SIG-M5 treated with dmso at 0.1 percent for 504 hours (cell line): ENCODE measurements at regions not wholly inside any gene's neighbourhood (a gene's known extent, or its start where the extent isn't known, plus 50 kb on each side); places are given as distances from the start of the nearest gene placed in this dataset.
A peak's percentile ranks its signal among the peaks of the same experiment; 100 is the strongest.

Experiments used
- DNase-seq: peaks from one replicate; lab custom pipeline; 2025; ENCODE audit not compliant: unreplicated experiment; lab: John Stamatoyannopoulos, UW

- no peak for DNase-seq
Observed at GRCh38 chr4:137333031-137333430, 199.3 kb downstream of the PCDH18 start.

DNA sequence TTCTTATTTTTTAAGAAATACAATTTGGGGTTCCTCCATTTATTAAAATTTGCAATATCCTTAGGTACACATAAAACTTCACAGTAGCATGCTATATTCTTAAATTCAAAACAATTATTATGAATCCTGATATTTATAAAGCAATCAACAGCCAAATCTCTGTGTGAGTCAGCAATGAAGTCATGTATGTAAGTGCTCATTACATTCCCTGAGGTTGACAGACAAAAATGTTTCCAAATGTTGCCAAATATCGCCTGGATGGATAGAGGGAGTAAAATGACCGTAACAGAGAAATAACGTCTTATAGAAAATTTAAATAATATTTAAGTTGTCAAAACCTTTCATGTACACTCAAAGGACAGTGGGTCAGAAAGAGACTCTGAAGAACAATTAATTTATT lies 220.0 kb downstream of the PCDH18 start:
- DNase-seq: no peak

GRCh38 chr4:137310593-137311490 lies 221.5 kb downstream of the PCDH18 start:
- no peak for DNase-seq

DNA sequence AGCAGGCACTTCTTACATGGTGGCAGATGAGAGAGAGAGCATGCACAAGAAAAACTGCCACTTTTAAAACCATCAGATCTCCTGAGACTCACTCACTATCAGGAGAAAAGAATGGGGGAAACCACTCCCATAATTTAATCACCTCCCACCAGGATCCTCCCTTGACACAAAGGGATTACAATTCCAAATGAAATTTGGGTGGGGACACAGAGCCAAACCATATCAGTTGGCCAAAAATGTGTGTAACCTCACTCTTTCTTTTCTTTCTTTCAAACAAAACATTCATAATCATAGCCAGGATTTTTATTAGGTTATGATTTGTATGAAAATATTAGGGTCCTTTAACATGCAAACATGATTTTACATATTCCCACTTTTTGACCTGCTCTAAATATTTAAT lies 222.1 kb downstream of the PCDH18 start:
- no peak for DNase-seq

DNA sequence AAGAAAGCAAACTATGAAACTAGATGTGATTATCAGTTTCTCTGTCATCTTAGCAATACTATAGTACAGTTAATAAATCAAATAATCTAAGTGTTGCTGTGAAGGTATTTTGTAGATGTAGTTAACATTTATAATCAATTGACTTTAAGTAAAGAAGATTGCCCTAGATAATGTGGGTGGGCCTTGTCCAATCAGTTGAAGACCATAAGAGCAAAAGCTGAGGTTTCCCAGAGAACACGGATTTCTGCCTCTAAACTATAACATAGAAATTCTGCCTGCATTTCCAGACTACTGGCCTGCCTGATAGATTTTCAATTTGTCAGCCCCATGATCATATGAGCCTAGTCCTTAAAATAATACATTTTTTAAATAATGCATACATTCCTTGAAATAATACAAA lies 222.9 kb downstream of the PCDH18 start:
- DNase-seq: no peak

DNA sequence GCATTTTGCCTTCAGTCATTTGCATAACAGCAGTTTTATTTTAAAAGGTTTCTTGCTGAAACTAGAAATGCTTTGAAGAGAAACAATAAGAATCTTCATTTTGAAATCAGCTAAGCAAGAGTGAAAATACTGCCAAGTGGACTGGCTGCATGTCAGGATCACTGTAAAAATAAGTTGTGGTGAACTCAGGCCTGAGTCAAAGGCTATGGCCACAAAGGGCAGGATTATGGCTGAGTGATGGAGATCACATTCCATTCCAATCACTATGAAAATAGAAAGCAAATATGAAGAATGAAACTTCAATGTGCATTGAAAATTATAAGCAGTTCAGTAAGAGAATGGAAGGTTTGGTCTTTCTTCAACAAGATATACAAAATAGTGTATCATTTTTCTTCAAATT lies 224.5 kb downstream of the PCDH18 start:
- no peak for DNase-seq

- no peak for DNase-seq
Observed at GRCh38 chr4:137300776-137301175, 231.5 kb downstream of the PCDH18 start.

- DNase-seq: no peak
Observed at GRCh38 chr4:137299281-137299680, 233.0 kb downstream of the PCDH18 start.

DNA sequence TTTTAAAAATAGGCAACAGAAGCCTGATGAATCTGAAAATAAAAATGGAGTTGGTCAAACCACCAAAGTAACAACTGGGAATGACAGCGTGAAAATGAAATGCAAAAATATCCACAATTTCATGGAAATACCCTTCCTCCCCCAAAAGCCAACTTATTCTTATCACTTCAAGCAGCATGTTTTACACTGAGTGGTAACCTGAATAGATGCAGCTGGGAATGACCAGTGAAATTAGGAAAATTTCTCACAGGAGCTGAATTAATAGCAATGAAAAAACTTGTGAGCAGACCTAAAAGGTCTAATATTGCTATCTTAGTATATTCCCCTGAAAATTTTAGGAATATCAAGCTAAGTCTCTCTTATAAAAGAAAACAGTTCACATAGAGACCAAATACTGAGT lies 239.0 kb downstream of the PCDH18 start:
- no peak for DNase-seq

DNA sequence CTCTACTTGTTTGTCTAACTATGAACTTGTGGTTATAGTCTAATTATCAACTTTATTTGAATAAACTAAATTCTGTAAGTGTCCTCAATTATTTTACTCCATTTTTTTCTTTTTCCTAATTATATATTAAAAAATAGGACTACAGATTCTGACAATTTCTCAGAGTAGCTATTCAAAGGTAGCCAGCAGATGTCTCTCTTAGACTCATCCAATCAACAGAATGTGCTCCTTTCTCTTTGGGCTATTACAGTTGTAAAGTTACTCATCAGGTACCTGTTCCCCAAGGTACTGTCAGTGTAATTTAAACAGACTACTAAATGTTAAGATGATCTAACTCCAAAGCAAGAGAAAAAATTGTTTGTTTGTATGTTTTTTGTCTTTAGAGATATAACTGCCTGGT lies 248.6 kb downstream of the PCDH18 start:
- DNase-seq: peak; percentile 3

DNA sequence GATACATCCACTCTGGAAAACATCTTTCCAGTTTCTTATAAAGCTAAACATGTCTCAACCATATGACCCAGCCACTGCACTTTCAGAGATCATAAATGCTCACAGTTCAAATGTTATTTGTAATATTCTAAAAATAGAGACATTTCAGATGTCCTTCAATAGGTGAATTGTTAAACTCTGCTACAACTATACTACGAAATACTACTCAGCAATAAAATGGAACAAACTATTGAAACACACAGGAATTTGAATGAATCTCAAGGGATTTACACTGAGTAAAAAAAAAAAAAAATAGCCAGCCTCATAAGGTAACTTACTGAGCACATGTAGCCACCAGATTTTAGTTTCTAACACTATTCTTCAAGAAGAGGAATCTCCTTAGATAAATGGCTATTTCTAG lies 253.9 kb downstream of the PCDH18 start:
- DNase-seq: no peak

GRCh38 chr4:137274404-137274803 lies 257.9 kb downstream of the PCDH18 start:
- DNase-seq: no peak

GRCh38 chr4:137267024-137267423 lies 265.3 kb downstream of the PCDH18 start:
- no peak for DNase-seq

- DNase-seq: no peak
Observed at GRCh38 chr4:137266511-137266910, 265.8 kb downstream of the PCDH18 start.

GRCh38 chr4:137263206-137263605 lies 269.1 kb downstream of the PCDH18 start:
- no peak for DNase-seq

DNA sequence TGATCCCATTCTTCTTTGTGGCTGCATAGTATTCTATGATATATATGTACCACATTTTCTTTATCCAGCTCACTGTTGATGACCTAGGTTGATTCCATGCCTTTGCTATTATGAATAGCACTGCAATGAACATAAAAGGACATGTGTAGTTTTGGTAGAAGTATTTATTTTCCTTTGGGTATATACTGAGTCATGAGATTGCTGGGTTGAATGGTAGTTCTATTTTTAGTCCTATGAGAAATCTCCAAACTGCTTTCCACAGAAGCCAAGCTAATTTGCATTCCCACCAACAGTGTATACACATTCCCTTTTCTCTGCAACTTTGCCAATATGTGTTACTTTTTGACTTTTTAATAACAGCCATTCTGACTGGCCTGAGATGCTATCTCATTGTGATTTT lies 278.3 kb downstream of the PCDH18 start:
- no peak for DNase-seq

- DNase-seq: no peak
Observed at GRCh38 chr4:137249112-137249511, 283.2 kb downstream of the PCDH18 start.

DNA sequence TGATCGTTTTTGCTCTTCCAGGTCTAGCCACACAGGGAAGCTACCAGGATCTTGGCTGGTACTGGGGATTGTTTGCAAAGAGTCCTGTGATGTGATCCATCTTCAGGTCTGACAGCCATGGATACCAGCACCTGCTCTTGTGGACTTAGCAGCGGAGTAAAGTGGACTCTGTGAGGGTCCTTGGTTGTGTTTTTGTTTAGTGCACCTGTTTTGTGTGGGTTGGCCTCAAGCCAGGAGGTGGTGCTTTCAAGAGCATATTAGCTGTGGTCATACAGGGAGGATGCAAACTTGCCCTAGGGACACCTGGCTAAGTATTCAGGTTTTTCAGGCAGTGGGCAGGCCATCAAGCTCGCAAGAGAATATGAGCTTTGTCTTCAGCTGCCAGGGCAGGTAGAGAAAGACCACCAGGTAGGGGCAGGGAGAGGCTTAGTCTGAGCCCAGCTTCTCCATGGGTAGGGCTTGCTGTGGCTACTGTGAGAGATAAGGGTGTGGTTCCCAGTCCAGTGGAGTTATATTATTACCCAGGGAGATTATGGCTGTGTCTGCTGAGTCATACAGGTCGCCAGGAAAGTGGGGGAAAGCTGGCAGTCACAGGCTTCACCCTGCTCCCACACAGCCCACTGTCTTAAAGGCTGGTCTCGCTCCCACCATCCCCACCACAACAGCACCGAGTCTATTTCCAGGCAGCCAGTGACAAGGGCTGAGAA lies 293.7 kb downstream of the PCDH18 start:
- DNase-seq: no peak

GRCh38 chr4:137226900-137227299 lies 305.4 kb downstream of the PCDH18 start:
- DNase-seq: peak; percentile 6

- no peak for DNase-seq
Observed at GRCh38 chr4:137226221-137226620, 306.1 kb downstream of the PCDH18 start.

GRCh38 chr4:137213372-137214173 lies 318.7 kb downstream of the PCDH18 start:
- no peak for DNase-seq

GRCh38 chr4:137212601-137213000 lies 319.7 kb downstream of the PCDH18 start:
- no peak for DNase-seq
